H9 (cell line): ENCODE measurements at regions not wholly inside any gene's neighbourhood (a gene's known extent, or its start where the extent isn't known, plus 50 kb on each side); places are given as distances from the start of the nearest gene placed in this dataset.
"Not testable (repeated sequence)": the region's sequence is repeated elsewhere in the genome, so short reads cannot be mapped to it uniquely, and the experiment has no call there.

ENCODE experiments used
- DNase-seq: peaks from one replicate; pipeline ENCODE4 v3.0.0-alpha.2; 2017
- H2AFZ ChIP-seq: one replicate; pipeline ENCODE4 v1.6.1; 2013; ENCODE audit warnings: mild to moderate bottlenecking, low read length, control low read depth, moderate library complexity
- H2AK5ac ChIP-seq: 2 replicates; pipeline ENCODE4 v1.6.1; 2013; ENCODE audit warnings: low read length, control low read depth, mixed read lengths; ENCODE audit not compliant: insufficient read length
- H2BK120ac ChIP-seq: one replicate; pipeline ENCODE4 v1.6.1; 2013; ENCODE audit warnings: low read depth, mild to moderate bottlenecking, low read length, control low read depth, inconsistent platforms; ENCODE audit not compliant: poor library complexity, severe bottlenecking
- H2BK12ac ChIP-seq: 2 replicates; pipeline ENCODE4 v1.6.1; 2013; ENCODE audit warnings: low read length, control low read depth, mixed read lengths, low read depth; ENCODE audit not compliant: insufficient read length
- H2BK15ac ChIP-seq: 2 replicates; pipeline ENCODE4 v1.6.1; 2013; ENCODE audit warnings: low read depth, low read length, control low read depth
- H2BK20ac ChIP-seq: one replicate; pipeline ENCODE4 v1.6.1; 2013; ENCODE audit warnings: low read depth, mild to moderate bottlenecking, low read length, control low read depth, inconsistent platforms; ENCODE audit not compliant: poor library complexity, severe bottlenecking
- H2BK5ac ChIP-seq: 2 replicates; pipeline ENCODE4 v1.6.1; 2013; ENCODE audit warnings: low read length, control low read depth, mixed read lengths; ENCODE audit not compliant: insufficient read length
- H3K14ac ChIP-seq: 2 replicates; pipeline ENCODE4 v1.6.1; 2013; ENCODE audit warnings: low read length, control low read depth; ENCODE audit not compliant: insufficient read depth
- H3K18ac ChIP-seq: 2 replicates; pipeline ENCODE4 v1.6.1; 2013; ENCODE audit warnings: low read depth, mild to moderate bottlenecking, mixed read lengths, low read length, control low read depth; ENCODE audit not compliant: insufficient read length
- H3K23ac ChIP-seq: 2 replicates; pipeline ENCODE4 v1.6.1; 2013; ENCODE audit warnings: low read length, control low read depth, mixed read lengths, low read depth; ENCODE audit not compliant: insufficient read length
- H3K23me2 ChIP-seq: 2 replicates; pipeline ENCODE4 v1.6.1; 2013; ENCODE audit warnings: low read depth, mild to moderate bottlenecking, mixed read lengths, low read length, control low read depth; ENCODE audit not compliant: insufficient read length, poor library complexity, severe bottlenecking
- H3K27ac ChIP-seq: 2 replicates; pipeline ENCODE4 v1.5.1; 2013; ENCODE audit warnings: low read length, control low read depth, mixed read lengths, low read depth; ENCODE audit not compliant: insufficient read length
- H3K27me3 ChIP-seq: 2 replicates; pipeline ENCODE4 v1.6.1; 2013; ENCODE audit warnings: low read length, control low read depth, inconsistent platforms; ENCODE audit not compliant: insufficient read depth
- H3K4ac ChIP-seq: 2 replicates; pipeline ENCODE4 v1.6.1; 2013; ENCODE audit warnings: low read depth, mild to moderate bottlenecking, control low read depth, inconsistent platforms, low read length, moderate library complexity
- H3K4me1 ChIP-seq: 2 replicates; pipeline ENCODE4 v1.6.1; 2013; ENCODE audit warnings: low read length, control low read depth, inconsistent platforms; ENCODE audit not compliant: insufficient read depth
- H3K4me2 ChIP-seq: 2 replicates; pipeline ENCODE4 v1.6.1; 2013; ENCODE audit warnings: low read length, control low read depth, mixed read lengths; ENCODE audit not compliant: insufficient read length, insufficient read depth
- H3K56ac ChIP-seq: 2 replicates; pipeline ENCODE4 v1.6.1; 2013; ENCODE audit warnings: low read depth, mild to moderate bottlenecking, mixed read lengths, low read length, control low read depth; ENCODE audit not compliant: insufficient read length
- H3K79me1 ChIP-seq: 2 replicates; pipeline ENCODE4 v1.6.1; 2013; ENCODE audit warnings: low read depth, mild to moderate bottlenecking, moderate library complexity, low read length, control low read depth, inconsistent platforms; ENCODE audit not compliant: insufficient read depth, poor library complexity, severe bottlenecking
- H3K79me2 ChIP-seq: 2 replicates; pipeline ENCODE4 v1.6.1; 2013; ENCODE audit warnings: low read length, control low read depth, inconsistent platforms; ENCODE audit not compliant: insufficient read depth
- H3K9ac ChIP-seq: 2 replicates; pipeline ENCODE4 v1.6.1; 2013; ENCODE audit warnings: low read length, control low read depth, mixed read lengths; ENCODE audit not compliant: insufficient read length; ENCODE audit errors: extremely low read depth
- H3K9me3 ChIP-seq: one replicate; pipeline ENCODE4 v1.6.1; 2013; ENCODE audit warnings: low read depth, low read length, inconsistent platforms; ENCODE audit not compliant: control insufficient read depth
- H3T11ph ChIP-seq: one replicate; pipeline ENCODE4 v1.6.1; 2013; ENCODE audit warnings: mild to moderate bottlenecking, low read length, control low read depth, inconsistent platforms
- H4K20me1 ChIP-seq: one replicate; pipeline ENCODE4 v1.6.1; 2013; ENCODE audit not compliant: control insufficient read depth, insufficient read length, insufficient read depth
- H4K5ac ChIP-seq: 2 replicates; pipeline ENCODE4 v1.6.1; 2013; ENCODE audit warnings: low read depth, mild to moderate bottlenecking, mixed read lengths, low read length, control low read depth; ENCODE audit not compliant: insufficient read length
- H4K8ac ChIP-seq: replicated peaks from 2 replicates; pipeline ENCODE4 v1.6.1; 2013; ENCODE audit warnings: low read length, control low read depth, mixed read lengths, low read depth; ENCODE audit not compliant: insufficient read length
- H4K91ac ChIP-seq: 2 replicates; pipeline ENCODE4 v1.6.1; 2013; ENCODE audit warnings: low read depth, mild to moderate bottlenecking, moderate library complexity, mixed read lengths, low read length, control low read depth; ENCODE audit not compliant: insufficient read length
- H3K27ac Mint-ChIP-seq, 3 experiments: 2 replicates in 2 of 3; 3 replicates in 1 of 3; pipeline ENCODE4 v1.8.0; 2020 to 2021; ENCODE audit warnings: mixed read lengths in 3 of 3, mild to moderate bottlenecking in 1 of 3, moderate library complexity in 1 of 3
- H3K27me3 Mint-ChIP-seq: 2 replicates; pipeline ENCODE4 v1.8.0; 2021; ENCODE audit warnings: low read depth, mild to moderate bottlenecking, moderate library complexity, mixed read lengths
- H3K36me3 Mint-ChIP-seq, 3 experiments: 2 replicates in 2 of 3; 3 replicates in 1 of 3; pipeline ENCODE4 v1.8.0; 2020 to 2021; ENCODE audit warnings: low read depth in 3 of 3, mixed read lengths in 3 of 3; ENCODE audit not compliant: insufficient read depth in 1 of 3
- H3K4me1 Mint-ChIP-seq, 2 experiments: 2 replicates each; pipeline ENCODE4 v1.8.0; 2020; ENCODE audit warnings: mixed read lengths in 2 of 2
- H3K4me3 Mint-ChIP-seq, 2 experiments: 2 replicates in 1 of 2; 3 replicates in 1 of 2; pipeline ENCODE4 v1.8.0; 2020 to 2021; ENCODE audit warnings: mild to moderate bottlenecking in 2 of 2, mixed read lengths in 2 of 2, moderate library complexity in 1 of 2
- H3K9me3 Mint-ChIP-seq, 2 experiments: 2 replicates in 1 of 2; 3 replicates in 1 of 2; pipeline ENCODE4 v1.8.0; 2020; ENCODE audit warnings: mild to moderate bottlenecking in 2 of 2, mixed read lengths in 2 of 2, moderate library complexity in 1 of 2
- WGBS: extraction: QIAGEN DNeasy Blood & Tissue Kit; methylation state at CpG from one replicate; pipeline ENCODE4 v1.1.7; 2013; ENCODE audit warnings: missing lambda C conversion rate, low lambda C conversion rate, mixed read lengths; ENCODE audit not compliant: insufficient read length; ENCODE audit errors: extremely low coverage; 5-methylcytosine and 5-hydroxymethylcytosine counted together

DNA sequence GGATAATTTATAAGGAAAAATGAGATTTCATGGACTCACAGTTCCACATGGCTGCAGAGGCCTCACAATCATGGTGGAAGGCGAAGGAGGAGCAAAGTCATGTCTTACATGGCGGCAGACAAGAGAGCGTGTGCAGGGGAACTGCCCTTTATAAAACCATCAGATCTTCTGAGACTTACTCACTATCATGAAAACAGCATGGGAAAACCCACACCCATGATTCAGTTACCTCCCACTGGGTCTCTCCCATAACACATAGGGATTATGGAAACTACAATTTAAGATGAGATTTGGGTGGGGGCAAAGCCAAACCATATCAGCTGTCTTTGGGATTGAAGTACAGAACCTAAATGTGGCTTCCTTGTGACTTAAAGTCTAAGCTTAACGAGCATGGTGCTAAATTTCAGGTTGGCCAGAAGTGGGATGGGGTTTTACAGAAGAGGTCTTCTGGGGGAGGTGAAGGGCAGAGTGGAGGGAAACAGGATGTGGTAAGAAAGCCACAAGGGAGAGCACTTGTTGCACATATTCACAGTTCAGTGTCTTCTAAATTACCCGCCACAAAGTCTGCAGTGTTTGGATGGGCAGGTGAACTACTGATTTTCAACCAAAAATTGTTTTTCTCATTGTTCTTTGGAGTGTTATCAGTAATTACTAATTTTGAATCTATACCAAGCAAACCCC is 49.7 kb upstream of the ARL17B start:
- H3K4me2 ChIP-seq, H3K36me3 Mint-ChIP-seq, H2AFZ ChIP-seq, H2BK12ac ChIP-seq, H4K8ac ChIP-seq, H3K9ac ChIP-seq, H3K56ac ChIP-seq, DNase-seq, H4K5ac ChIP-seq, H3T11ph ChIP-seq, H2BK5ac ChIP-seq, H3K9me3 Mint-ChIP-seq, H3K14ac ChIP-seq, H2BK120ac ChIP-seq, H3K23ac ChIP-seq, H3K27ac ChIP-seq, H4K91ac ChIP-seq, H3K4me1 Mint-ChIP-seq, H2BK15ac ChIP-seq, H2AK5ac ChIP-seq, H3K23me2 ChIP-seq, H3K27me3 Mint-ChIP-seq, H3K79me1 ChIP-seq, H3K4me3 Mint-ChIP-seq, H4K20me1 ChIP-seq, H3K9me3 ChIP-seq, H3K79me2 ChIP-seq, H3K18ac ChIP-seq, H3K4me1 ChIP-seq, H3K27ac Mint-ChIP-seq, H3K27me3 ChIP-seq, H3K4ac ChIP-seq, H2BK20ac ChIP-seq: not testable (repeated sequence)
- WGBS = no CpG with 5 or more reads among the region's 5 CpGs
